Neutrophil (primary cell): ENCODE measurements at regions not wholly inside any gene's neighbourhood (a gene's known extent, or its start where the extent isn't known, plus 50 kb on each side); places are given as distances from the start of the nearest gene placed in this dataset.

Source experiments
- H3K27ac ChIP-seq: fragments of 200-600 bp; sonication (generic); 2 replicates; pipeline ENCODE4 v1.5.1; 2016; ENCODE audit warnings: mild to moderate bottlenecking, moderate library complexity
- H3K27me3 ChIP-seq: fragments of 200-600 bp; sonication (generic); 2 replicates; pipeline ENCODE4 v1.6.0; 2016; ENCODE audit warnings: mild to moderate bottlenecking
- H3K36me3 ChIP-seq: fragments of 200-600 bp; sonication (generic); 2 replicates; pipeline ENCODE4 v1.5.1; 2017
- H3K4me1 ChIP-seq, 2 experiments: fragments of 200-600 bp in 1 of 2; sonication (generic) in 1 of 2; 1 replicate in 1 of 2; 2 replicates in 1 of 2; pipeline versions ENCODE4 v1.5.1 to v1.6.1; 2013 to 2016; ENCODE audit warnings: low read depth in 1 of 2, low read length in 1 of 2, mild to moderate bottlenecking in 1 of 2, moderate library complexity in 1 of 2; ENCODE audit not compliant: control insufficient read depth in 1 of 2, insufficient read depth in 1 of 2
- H3K4me3 ChIP-seq, 2 experiments: fragments of 200-600 bp in 1 of 2; sonication (generic) in 1 of 2; 1 replicate in 1 of 2; 2 replicates in 1 of 2; pipeline ENCODE4 v1.5.1; 2013 to 2016; ENCODE audit warnings: low read depth in 1 of 2, low read length in 1 of 2, mild to moderate bottlenecking in 1 of 2, moderate library complexity in 1 of 2
- H3K9me3 ChIP-seq: fragments of 200-600 bp; sonication (generic); 2 replicates; pipeline ENCODE4 v1.5.1; 2016
- TF ChIP-seq, protein P1 (sequence below): fragments of 200-600 bp; sonication (generic); IDR thresholded peaks from 2 replicates; pipeline ENCODE4 v1.5.1; 2016; ENCODE audit warnings: antibody characterized with exemption

DNA sequence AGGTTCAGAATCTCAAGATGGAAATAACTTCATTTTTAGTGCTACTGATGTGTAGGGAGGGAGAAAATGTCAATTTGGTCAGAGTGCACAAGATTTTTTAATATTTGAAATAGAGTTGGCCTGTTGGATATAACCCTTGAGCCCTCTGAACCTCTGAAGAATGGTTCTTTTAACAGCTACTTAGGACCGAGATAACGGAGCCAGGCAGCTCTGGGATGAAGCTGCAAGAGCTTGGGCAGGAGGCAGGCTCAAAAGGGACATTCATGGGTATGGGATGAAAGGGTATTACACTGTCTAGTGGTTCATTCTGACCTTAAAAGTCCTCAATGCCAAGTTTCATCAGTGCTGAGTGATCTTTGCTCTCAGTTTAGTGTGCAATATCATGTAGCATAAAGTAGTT, 111.4 kb upstream of the CPHXL start:
- H3K27me3 ChIP-seq: no peaks in the 10 kb centered on the region
- no peaks in the 10 kb centered on the region for H3K9me3 ChIP-seq
- no peaks in the 10 kb centered on the region for H3K36me3 ChIP-seq
- H3K4me3 ChIP-seq: no peak overlapping the region
- TF ChIP-seq, protein P1, sequence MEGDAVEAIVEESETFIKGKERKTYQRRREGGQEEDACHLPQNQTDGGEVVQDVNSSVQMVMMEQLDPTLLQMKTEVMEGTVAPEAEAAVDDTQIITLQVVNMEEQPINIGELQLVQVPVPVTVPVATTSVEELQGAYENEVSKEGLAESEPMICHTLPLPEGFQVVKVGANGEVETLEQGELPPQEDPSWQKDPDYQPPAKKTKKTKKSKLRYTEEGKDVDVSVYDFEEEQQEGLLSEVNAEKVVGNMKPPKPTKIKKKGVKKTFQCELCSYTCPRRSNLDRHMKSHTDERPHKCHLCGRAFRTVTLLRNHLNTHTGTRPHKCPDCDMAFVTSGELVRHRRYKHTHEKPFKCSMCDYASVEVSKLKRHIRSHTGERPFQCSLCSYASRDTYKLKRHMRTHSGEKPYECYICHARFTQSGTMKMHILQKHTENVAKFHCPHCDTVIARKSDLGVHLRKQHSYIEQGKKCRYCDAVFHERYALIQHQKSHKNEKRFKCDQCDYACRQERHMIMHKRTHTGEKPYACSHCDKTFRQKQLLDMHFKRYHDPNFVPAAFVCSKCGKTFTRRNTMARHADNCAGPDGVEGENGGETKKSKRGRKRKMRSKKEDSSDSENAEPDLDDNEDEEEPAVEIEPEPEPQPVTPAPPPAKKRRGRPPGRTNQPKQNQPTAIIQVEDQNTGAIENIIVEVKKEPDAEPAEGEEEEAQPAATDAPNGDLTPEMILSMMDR: no peak
- no peak overlapping the region for H3K27ac ChIP-seq
- H3K4me1 ChIP-seq: no peaks in the 10 kb centered on the region

DNA sequence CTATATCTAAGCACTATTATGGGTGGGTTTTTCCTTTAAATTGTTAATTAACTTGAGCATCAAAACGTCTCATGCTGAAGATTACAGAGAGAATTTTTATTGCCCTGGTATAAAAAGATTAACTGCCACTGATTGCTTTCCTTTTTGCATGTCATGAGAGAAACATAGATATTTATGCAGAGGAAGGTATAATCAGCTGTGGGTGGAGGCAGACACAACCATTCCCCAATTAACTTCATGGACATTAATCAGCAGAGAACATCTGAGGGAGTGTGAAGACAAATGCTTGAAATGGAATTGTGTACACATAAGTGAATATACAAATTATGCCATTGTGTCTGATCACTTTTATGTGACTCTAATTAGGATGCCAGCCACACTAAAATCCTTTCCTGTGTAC, 115.2 kb upstream of the CPHXL start:
- Histone ChIP-seq H3K4me3 (no peak overlapping the region), H3K9me3 (no peaks in the 10 kb centered on the region), H3K27ac (no peak overlapping the region), H3K27me3 (no peaks in the 10 kb centered on the region), H3K36me3 (no peaks in the 10 kb centered on the region), H3K4me1 (no peaks in the 10 kb centered on the region)
- TF ChIP-seq, protein P1: no peak

DNA sequence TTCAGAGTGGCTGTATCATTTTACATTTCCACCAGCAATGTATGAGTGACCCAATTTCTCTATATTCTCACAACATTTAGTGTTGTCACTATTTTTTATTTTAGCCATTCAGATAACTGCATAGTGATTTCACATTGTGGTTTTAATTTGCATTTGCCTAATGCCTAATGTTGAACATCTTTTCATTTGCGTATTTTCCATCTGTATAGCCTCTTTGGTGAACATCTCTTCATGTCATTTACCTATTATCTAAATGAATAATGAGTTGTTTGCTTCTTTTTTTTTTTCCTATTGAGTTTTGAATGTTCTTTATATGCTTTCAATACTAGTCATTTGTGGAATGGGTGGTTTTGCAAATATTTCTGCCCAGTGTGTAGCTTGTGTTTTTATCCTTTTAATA, 120.9 kb upstream of the CPHXL start:
- no peaks in the 10 kb centered on the region for H3K4me1 ChIP-seq
- TF ChIP-seq, protein P1: no peak

DNA sequence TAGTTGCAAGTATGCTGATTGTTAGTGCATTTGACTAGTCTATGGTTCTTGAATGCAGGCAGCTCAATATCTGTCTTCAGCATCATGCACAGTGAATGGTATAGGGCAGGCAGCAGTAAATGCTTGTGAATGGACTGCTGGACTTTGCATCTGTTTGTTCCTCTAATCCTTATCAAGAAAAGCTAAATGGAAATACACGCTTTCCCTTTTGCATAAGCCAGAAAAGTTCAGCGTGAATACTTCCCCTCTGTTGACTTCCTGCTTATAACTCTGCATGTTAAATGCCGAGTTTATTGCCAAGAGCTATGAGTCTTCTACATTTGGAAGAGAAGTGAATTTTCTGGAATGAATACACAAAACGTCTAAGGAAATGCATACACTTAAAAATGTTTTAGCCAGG, 127.9 kb upstream of the CPHXL start:
- Histone ChIP-seq H3K36me3 (no peaks in the 10 kb centered on the region), H3K27me3 (no peaks in the 10 kb centered on the region), H3K27ac (no peak overlapping the region), H3K9me3 (no peaks in the 10 kb centered on the region), H3K4me1 (no peaks in the 10 kb centered on the region), H3K4me3 (no peak overlapping the region)
- TF ChIP-seq, protein P1: no peak

More for the DNA sequence above, 120.9 kb upstream of the CPHXL start:
- Histone ChIP-seq H3K9me3 (no peaks in the 10 kb centered on the region), H3K36me3 (no peaks in the 10 kb centered on the region), H3K27ac (no peak overlapping the region), H3K4me3 (no peak overlapping the region), H3K27me3 (no peaks in the 10 kb centered on the region)

DNA sequence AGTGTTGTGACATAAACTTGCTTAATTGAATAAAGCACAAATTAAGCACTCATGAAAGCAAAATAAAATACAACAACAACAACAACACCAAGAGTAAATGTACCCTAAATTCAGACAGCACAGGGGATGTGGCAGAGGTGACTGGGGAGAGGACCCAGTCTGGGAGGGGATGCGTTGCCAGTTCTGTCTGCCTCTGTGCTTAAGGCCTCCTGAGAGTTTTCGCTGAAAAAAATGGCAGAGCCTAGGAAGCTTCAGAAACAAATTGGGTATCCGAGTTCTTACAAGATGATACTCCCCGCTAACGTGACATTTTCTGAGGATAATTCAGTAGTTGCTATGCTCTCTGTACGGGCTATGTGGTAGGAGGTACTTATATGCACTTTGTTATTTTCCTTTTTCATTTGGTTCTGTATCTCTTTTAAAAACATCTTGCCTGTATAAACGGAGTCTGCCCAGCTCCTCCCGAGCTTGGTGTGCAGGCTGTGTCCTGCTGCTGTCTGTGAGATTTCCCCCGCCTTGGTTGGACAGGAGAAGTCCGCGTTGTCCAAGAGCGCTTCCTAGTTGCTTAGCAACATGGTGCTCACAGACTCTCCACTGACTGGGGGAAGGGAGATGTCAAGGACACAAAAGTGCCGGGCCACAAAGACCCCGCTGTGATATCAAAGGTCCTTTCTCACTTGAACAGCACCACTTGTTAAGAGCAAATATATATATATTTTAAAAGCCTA, 134.2 kb upstream of the CPHXL start:
- H3K4me1 ChIP-seq: no peaks in the 10 kb centered on the region
- H3K27me3 ChIP-seq: no peaks in the 10 kb centered on the region
- H3K27ac ChIP-seq: no peak overlapping the region
- no peaks in the 10 kb centered on the region for H3K9me3 ChIP-seq
- TF ChIP-seq, protein P1: no peak
- no peaks in the 10 kb centered on the region for H3K36me3 ChIP-seq
- no peak overlapping the region for H3K4me3 ChIP-seq
